ENCODE measurements at regions not wholly inside any gene's neighbourhood (a gene's known extent, or its start where the extent isn't known, plus 50 kb on each side); places are given as distances from the start of the nearest gene placed in this dataset.

DNA sequence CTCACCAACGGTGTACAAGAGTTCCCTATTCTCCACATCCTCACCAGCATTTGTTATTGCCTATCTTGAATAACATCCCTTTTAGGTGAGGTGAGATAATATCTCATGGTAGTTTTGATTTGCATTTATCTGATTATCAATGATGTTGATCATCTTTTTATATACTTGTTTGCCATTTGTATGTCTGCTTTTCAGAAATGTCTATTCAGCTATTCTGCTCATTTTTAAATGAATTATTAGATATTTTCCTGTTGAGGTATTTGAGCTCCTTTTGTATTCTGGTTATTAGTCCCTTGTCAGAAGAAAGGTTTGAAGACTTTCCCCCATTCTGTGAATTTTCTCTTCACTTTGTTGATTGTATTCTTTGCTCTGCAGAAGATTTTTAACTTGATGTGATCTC is 695.5 kb upstream of the DDX18 start (continued):
- TF ChIP-seq CTBP2 (IDR thresholded peaks at IDR 0.05; ENCODE audit: borderline replicate concordance, insufficient read depth, insufficient read length, low read length) (no peak), SIN3A (conservative IDR thresholded peaks at IDR 0.05 in 1 of 2, IDR thresholded peaks at IDR 0.05 in 1 of 2; ENCODE audit: low read depth in 1 of 2, low read length in 2 of 2) (no peak)
